Activated naive CD8-positive, alpha-beta T cell treated with anti-CD3 and anti-CD28 coated beads, Interleukin-2, amount 10 ng/mL, durations not matched to agents 7 days and 5 days (primary cell): ENCODE measurements at regions not wholly inside any gene's neighbourhood (a gene's known extent, or its start where the extent isn't known, plus 50 kb on each side); places are given as distances from the start of the nearest gene placed in this dataset.
"Not testable (repeated sequence)": the region's sequence is repeated elsewhere in the genome, so short reads cannot be mapped to it uniquely, and the experiment has no call there.

Experiments
- ATAC-seq: fragments of 150-1000 bp; cut with Tn5 transposase; one replicate; pipeline ENCODE4 v1.10.0; 2021; ENCODE audit warnings: low read depth, moderate library complexity
- POLR2A ChIA-PET: fragments of 350-600 bp; sonication (Branson Sonifier 250); formaldehyde crosslinking; loops from one replicate; lab custom pipeline; 2021; ENCODE audit warnings: antibody characterized with exemption; lab: Charles Lee
- DNase-seq: peaks from one replicate; pipeline ENCODE4 v3.0.0; 2021
- H3K27ac Mint-ChIP-seq: one replicate; pipeline ENCODE4 v1.8.0; 2022; ENCODE audit warnings: mild to moderate bottlenecking, mixed read lengths
- H3K27me3 Mint-ChIP-seq: one replicate; pipeline ENCODE4 v1.8.0; 2022; ENCODE audit warnings: mild to moderate bottlenecking, moderate library complexity, mixed read lengths
- H3K36me3 Mint-ChIP-seq: one replicate; pipeline ENCODE4 v1.8.0; 2021; ENCODE audit warnings: mild to moderate bottlenecking, mixed read lengths
- H3K4me1 Mint-ChIP-seq: one replicate; pipeline ENCODE4 v1.8.0; 2021; ENCODE audit warnings: mixed read lengths
- H3K4me3 Mint-ChIP-seq: one replicate; pipeline ENCODE4 v1.8.0; 2022; ENCODE audit warnings: mild to moderate bottlenecking, moderate library complexity, mixed read lengths
- H3K9me3 Mint-ChIP-seq: one replicate; pipeline ENCODE4 v1.8.0; 2021; ENCODE audit warnings: mixed read lengths

DNA sequence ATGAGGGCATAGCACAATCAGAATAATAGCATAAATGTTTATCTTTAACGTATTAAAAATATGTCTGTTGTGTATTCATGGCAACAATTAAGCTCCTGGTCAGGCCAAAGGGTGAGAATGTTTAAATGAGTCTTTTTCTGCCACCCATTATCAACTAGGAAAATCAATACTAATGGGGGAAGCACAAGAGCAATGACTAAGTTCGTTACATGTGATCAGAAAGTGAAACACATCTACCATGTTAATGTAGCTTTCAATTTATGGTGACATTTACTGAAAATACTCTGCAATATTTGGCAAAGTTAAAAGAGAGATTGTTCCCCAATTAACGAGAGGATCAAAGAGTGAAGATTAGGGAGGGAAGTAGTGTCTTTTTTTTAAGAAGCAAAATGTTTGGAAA is 143.7 kb downstream of the NAA11 start:
- Mint-ChIP-seq H3K36me3 (no peaks in the 10 kb centered on the region), H3K27ac (no peak overlapping the region), H3K27me3 (no peaks in the 10 kb centered on the region), H3K9me3 (no peaks in the 10 kb centered on the region), H3K4me1 (no peaks in the 10 kb centered on the region), H3K4me3 (no peak overlapping the region)
- ATAC-seq = no peak
- POLR2A ChIA-PET = no interaction called here
- DNase-seq = no peak

DNA sequence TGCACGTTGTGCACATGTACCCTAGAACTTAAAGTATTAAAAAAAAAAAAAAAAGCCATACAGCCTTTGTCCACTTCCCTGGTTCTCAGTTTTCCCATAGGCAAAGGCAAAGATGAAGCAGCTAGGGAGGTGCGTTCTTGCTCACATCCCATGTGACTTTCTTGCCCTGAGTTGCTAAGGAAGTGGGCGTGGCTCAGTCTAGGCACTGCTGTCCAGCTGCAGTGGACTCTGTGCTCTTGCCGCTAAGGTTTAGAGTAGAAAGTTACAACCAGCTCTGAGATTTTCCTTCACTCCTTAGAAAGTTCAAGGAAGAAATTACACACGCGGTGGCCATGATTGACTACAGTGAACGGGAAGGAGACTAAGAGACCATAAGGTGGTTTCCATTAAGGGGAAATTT is 144.7 kb downstream of the NAA11 start:
- no peaks in the 10 kb centered on the region for H3K4me1 Mint-ChIP-seq
- H3K36me3 Mint-ChIP-seq = no peaks in the 10 kb centered on the region
- H3K27me3 Mint-ChIP-seq = no peaks in the 10 kb centered on the region
- ATAC-seq (no peak), DNase-seq (no peak)
- POLR2A ChIA-PET = no interaction called here
- H3K4me3 Mint-ChIP-seq = no peak overlapping the region
- H3K27ac Mint-ChIP-seq = no peak overlapping the region
- H3K9me3 Mint-ChIP-seq = no peaks in the 10 kb centered on the region

DNA sequence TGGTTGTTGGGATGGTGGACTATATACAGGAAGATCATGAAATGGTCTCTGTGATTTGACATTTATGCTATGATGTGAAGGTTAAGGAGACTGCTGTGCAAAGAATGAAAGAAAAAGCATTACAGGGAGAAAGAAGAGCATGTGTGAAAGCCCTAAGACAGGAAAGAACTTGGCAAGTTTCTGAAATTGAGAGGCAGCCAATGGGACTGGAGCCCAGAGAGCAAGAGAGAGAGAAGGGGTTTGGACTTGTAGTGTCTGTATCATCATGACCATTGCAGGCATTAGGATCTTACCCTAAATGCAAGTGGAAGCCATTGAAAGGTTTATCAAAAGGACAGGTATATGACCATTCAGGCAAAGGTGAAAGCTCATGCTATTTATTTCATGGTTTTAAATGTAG is 147.1 kb downstream of the NAA11 start:
- Mint-ChIP-seq H3K4me1 (no peaks in the 10 kb centered on the region), H3K36me3 (no peaks in the 10 kb centered on the region), H3K27me3 (no peaks in the 10 kb centered on the region), H3K9me3 (no peaks in the 10 kb centered on the region), H3K27ac (no peak overlapping the region), H3K4me3 (no peak overlapping the region)
- POLR2A ChIA-PET = no interaction called here
- no peak for ATAC-seq
- no peak for DNase-seq

DNA sequence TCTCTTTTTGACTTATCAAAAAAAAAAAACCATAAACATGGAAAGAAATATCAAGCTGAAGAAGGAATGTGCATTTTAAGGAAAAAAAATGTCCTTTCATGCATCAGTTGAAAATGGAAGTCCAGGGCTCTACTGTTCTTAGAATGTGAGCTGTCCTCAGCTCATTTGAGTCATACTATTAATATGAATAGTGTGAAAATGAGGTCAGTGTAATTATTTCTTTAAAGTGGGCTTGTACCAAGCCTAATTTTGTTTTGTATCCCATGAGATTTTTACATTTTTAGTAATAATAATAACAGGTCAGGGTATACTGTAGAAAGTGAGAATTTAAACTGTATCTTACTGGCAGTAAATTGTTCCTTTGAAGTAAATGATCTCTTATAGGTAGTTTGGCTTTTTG is 148.5 kb downstream of the NAA11 start:
- DNase-seq = no peak
- Mint-ChIP-seq H3K36me3 (no peaks in the 10 kb centered on the region), H3K9me3 (no peaks in the 10 kb centered on the region), H3K27me3 (no peaks in the 10 kb centered on the region), H3K27ac (no peak overlapping the region), H3K4me3 (no peak overlapping the region), H3K4me1 (no peaks in the 10 kb centered on the region)
- ATAC-seq = no peak
- POLR2A ChIA-PET = no interaction called here

DNA sequence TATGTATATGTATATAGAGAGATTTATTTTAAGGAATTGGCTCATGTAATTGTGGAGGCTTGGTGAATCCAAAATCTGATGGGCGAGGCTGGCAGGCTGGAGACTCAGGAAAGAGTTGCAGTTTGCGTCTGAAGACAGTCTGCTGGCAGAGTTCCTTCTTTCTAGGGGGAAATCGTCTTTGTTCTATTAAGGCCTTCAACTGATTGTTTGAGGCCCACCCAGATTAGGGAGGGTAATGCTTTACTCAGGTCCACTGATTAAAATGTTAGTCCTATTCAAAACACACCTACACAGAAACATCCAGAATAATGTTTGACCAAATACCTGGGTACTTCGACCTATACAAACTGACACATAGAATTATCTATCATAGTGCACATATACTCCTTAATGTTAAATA is 149.5 kb downstream of the NAA11 start:
- no peak for DNase-seq
- ATAC-seq = no peak
- Mint-ChIP-seq H3K4me1 (no peaks in the 10 kb centered on the region), H3K27me3 (no peaks in the 10 kb centered on the region), H3K36me3 (no peaks in the 10 kb centered on the region), H3K4me3 (no peak overlapping the region), H3K27ac (no peak overlapping the region), H3K9me3 (no peaks in the 10 kb centered on the region)
- POLR2A ChIA-PET = no interaction called here

DNA sequence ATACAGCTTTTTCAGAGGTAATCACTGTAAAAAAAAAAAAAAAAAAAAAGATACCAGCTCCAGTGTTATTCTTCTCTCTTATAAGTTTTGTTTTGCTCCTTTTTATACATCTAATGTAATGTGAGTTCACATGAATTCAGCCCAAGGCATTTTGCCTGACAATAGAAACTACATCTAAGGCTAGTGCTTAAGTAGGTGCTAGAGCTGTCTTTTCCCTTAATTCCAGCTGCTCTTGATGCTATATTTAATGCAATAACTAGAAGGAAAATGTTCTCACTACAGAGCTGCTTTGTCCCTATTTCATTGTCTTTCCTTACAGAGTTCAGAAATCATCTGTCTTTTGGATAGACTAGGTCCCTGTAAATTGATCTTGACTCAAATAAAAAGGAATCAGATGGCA is 150.1 kb downstream of the NAA11 start:
- Mint-ChIP-seq H3K4me1 (no peaks in the 10 kb centered on the region), H3K27me3 (no peaks in the 10 kb centered on the region), H3K4me3 (no peak overlapping the region), H3K9me3 (no peaks in the 10 kb centered on the region), H3K36me3 (no peaks in the 10 kb centered on the region), H3K27ac (no peak overlapping the region)
- ATAC-seq = no peak
- POLR2A ChIA-PET = no interaction called here
- no peak for DNase-seq

DNA sequence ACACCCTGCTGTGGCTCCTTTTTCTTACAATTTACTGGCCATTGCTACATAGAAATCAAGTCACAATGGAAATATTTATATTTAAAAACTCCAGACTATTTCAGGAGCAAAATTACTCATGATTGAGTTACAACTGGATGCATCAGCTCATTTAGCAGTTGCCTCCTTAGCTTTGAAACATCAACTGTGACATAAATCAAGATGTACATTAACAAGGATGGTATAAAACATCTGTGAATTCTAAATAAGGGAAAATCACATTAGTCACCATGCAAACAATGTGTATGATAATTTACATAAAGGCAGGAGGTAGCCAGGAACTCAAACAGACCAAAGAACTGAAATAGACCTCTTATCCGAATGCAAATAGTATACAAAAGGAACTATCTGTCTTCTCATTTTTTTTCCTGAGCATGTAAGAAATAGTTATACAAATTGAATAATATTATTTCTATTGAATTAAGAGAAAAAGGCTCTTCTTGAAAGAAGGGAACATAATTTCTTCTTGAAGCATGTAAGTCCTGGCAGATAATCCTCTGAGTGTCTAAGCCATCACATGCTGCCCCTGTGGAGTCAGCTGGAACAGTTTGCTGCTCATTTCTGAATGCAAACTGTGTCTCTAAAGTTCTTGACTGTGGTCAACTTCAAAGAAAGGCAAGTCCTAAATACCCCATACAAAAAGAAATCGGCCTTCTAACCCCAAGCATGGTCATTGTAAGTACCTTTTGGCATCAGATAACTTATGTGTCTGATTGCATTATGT is 151.2 kb downstream of the NAA11 start:
- POLR2A ChIA-PET = no interaction called here
- ATAC-seq = no peak
- Mint-ChIP-seq H3K9me3 (peaks cover under 1% of the 10 kb centered on the region), H3K4me3 (no peak overlapping the region), H3K36me3 (no peaks in the 10 kb centered on the region), H3K27ac (no peak overlapping the region), H3K27me3 (no peaks in the 10 kb centered on the region), H3K4me1 (no peaks in the 10 kb centered on the region)
- no peak for DNase-seq

DNA sequence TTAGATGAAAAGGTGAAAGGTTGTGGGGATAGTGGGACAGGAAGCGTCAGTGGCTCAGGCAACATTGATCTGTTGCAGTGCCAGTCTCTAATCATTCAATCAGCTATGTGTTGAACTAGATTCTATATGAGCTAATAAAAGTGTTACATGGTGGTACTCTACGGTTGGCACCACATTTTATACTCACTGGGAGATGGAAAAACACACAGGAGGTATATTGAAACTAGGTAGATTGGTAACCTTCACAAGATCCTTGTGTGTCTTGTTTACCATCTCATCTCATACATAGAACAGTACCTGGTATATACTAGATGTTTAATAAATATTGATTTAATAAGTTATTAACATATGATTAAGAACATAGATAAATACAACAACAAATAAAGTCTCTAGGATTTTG is 152.7 kb downstream of the NAA11 start:
- POLR2A ChIA-PET = no interaction called here
- ATAC-seq (no peak), DNase-seq (no peak)
- Mint-ChIP-seq H3K36me3 (no peaks in the 10 kb centered on the region), H3K4me3 (no peak overlapping the region), H3K27ac (no peak overlapping the region), H3K4me1 (no peaks in the 10 kb centered on the region), H3K27me3 (no peaks in the 10 kb centered on the region), H3K9me3 (peaks cover 2% of the 10 kb centered on the region)

DNA sequence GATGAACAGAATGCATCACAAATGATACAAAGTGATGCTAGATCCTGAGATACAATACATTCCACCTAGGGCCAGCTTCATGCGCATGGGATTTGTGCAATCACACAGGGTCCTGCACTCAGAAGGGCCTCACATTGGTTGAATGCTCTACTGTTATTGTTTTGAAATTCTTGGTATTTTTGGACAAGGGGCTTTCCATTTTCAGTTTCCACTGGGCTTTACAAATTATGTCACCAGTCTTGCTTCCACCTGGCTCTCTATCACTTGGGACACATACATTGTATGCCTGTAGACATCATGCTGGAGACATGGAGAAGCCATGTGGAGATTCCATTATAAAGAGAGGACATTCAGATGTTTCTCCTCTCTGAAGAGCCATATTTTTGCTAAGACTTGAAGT is 155.8 kb downstream of the NAA11 start:
- Mint-ChIP-seq H3K4me3 (no peak overlapping the region), H3K27ac (no peak overlapping the region), H3K9me3 (peaks cover 2% of the 10 kb centered on the region), H3K36me3 (no peaks in the 10 kb centered on the region), H3K27me3 (no peaks in the 10 kb centered on the region), H3K4me1 (no peaks in the 10 kb centered on the region)
- DNase-seq = no peak
- no peak for ATAC-seq
- POLR2A ChIA-PET = no interaction called here

DNA sequence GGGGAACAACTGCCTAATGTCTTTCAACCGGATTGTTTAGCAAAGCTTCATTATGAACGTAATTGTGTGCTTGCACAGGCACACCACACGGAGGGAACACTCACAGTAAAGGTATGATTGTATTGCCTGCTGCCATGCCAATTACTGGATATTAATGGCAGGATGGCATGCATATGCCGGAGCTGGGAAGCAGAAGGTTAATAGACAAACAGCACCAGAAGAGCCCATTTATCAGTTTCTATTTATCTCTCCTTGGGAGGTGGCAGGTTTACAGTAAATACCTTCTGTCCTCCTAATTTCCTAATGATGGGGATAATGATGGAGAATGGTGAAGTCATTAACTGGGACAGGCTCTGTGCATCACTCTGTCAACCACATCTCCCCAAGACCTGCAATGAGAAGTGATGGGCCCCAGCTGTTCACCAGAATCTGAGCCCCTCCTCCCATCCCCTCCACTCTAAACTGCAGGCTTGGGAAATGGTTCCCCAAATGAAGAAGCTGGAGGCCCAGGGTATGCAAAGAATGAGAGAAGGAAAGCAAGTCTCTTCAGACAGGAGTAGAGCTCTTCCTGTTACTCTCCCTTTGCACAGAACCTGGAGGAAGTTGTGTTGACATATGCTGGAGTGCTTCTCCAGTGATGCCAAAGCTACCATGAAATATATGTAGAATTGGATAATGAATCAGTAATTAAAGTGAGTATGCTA is 160.8 kb downstream of the NAA11 start:
- no peaks in the 10 kb centered on the region for H3K36me3 Mint-ChIP-seq
- no peak overlapping the region for H3K4me3 Mint-ChIP-seq
- no peaks in the 10 kb centered on the region for H3K4me1 Mint-ChIP-seq
- H3K9me3 Mint-ChIP-seq = peaks cover 2% of the 10 kb centered on the region
- POLR2A ChIA-PET = no interaction called here
- no peak for DNase-seq
- H3K27ac Mint-ChIP-seq = no peak overlapping the region
- H3K27me3 Mint-ChIP-seq = no peaks in the 10 kb centered on the region
- ATAC-seq = no peak

DNA sequence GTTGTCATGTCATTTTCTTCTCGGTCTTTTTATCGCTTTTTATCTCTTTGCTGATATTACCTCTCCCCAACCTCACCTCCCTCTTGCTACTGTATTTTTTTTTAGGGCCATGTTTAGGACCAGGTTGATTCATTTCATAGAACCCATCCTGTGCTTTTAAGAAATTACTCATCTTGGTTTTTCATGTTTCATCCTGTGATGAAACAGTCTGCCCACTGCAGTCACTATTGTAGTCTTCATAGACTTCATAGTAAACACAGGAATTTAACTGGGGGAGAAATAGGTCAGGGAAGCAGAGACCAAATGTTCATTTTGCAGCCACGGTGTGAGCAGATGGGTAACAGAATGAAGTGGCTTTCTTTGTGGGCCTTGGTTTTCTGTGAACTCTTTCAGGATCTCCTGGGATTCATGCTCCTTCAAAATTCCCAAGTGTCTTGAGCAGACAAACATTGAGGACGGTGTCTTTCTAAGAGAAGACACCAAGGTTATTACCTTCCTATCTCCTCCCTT is 161.8 kb downstream of the NAA11 start:
- no peak for DNase-seq
- H3K4me1 Mint-ChIP-seq = no peaks in the 10 kb centered on the region
- no peaks in the 10 kb centered on the region for H3K36me3 Mint-ChIP-seq
- no peak for ATAC-seq
- no peaks in the 10 kb centered on the region for H3K9me3 Mint-ChIP-seq
- POLR2A ChIA-PET = no interaction called here
- H3K27ac Mint-ChIP-seq = no peak overlapping the region
- no peak overlapping the region for H3K4me3 Mint-ChIP-seq
- H3K27me3 Mint-ChIP-seq = no peaks in the 10 kb centered on the region

DNA sequence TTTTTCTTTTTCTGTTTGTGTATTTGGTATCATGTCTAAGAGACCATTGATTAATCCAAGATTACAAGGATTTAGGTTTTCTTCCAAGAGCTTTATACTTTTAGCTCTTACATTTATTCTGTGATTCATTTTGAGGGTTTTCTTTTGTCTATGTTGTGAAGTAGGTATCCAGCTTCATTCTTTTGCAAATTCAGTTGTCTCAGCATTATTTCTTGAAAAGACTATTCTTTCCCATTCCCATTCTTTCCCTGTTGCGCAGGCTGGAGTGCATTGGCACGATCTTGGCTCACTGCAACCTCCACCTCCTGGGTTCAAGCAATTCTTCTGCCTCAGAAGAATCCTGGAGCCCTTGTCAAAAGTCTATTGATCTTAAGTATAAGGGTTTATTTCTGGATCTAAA is 164.9 kb downstream of the NAA11 start:
- H3K36me3 Mint-ChIP-seq = no peaks in the 10 kb centered on the region
- ATAC-seq (no peak), DNase-seq (no peak)
- no peak overlapping the region for H3K4me3 Mint-ChIP-seq
- H3K9me3 Mint-ChIP-seq = no peaks in the 10 kb centered on the region
- POLR2A ChIA-PET = no interaction called here
- no peaks in the 10 kb centered on the region for H3K27me3 Mint-ChIP-seq
- no peaks in the 10 kb centered on the region for H3K4me1 Mint-ChIP-seq
- no peak overlapping the region for H3K27ac Mint-ChIP-seq

DNA sequence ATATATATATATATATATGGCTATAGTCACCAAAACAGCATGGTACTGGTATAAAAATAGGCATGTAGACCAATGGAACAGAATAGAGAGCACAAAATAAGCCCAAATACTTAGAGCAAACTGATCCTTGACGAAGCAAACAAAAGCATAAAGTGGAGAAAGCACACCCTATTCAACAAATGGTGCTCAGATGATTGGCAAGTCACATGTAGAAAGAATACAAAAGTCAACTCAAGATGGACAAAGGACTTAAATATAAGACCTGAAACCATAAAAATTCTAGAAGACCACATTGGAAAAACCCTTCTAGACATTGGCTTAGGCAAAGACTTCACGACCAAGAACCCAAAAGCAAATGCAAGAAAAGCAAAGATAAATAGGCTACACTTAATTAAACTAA is 167.2 kb downstream of the NAA11 start:
- H3K4me1 Mint-ChIP-seq, H3K27me3 Mint-ChIP-seq, POLR2A ChIA-PET, H3K9me3 Mint-ChIP-seq, ATAC-seq, DNase-seq, H3K36me3 Mint-ChIP-seq, H3K4me3 Mint-ChIP-seq, H3K27ac Mint-ChIP-seq: not testable (repeated sequence)

DNA sequence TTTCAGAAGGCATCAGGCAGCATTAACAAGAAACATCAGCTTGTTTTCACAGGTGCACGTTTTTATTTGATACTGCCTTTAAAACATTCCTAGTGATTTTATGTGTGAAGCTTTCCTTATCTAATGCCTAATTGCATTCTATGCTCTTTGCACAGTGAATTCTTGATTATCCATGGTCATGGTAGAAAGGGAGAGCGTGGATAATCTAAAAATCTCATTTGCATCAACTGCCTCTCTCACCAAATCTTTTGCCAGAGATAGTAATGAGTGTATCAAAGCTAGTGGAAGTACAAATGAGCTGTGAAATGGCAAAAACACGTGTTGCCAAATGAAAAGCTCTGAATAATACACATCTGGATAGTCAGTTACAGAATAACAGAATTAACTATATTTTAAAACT is 170.5 kb downstream of the NAA11 start:
- ATAC-seq (no peak), DNase-seq (no peak)
- no peaks in the 10 kb centered on the region for H3K27me3 Mint-ChIP-seq
- no peak overlapping the region for H3K27ac Mint-ChIP-seq
- no peak overlapping the region for H3K4me3 Mint-ChIP-seq
- no peaks in the 10 kb centered on the region for H3K36me3 Mint-ChIP-seq
- no peaks in the 10 kb centered on the region for H3K9me3 Mint-ChIP-seq
- POLR2A ChIA-PET = no interaction called here
- H3K4me1 Mint-ChIP-seq = no peaks in the 10 kb centered on the region
